GM18870 (cell line): ENCODE measurements at regions not wholly inside any gene's neighbourhood (a gene's known extent, or its start where the extent isn't known, plus 50 kb on each side); places are given as distances from the start of the nearest gene placed in this dataset.

Experiments
- ATAC-seq: cut with Tn5 transposase; IDR thresholded peaks from one replicate; pipeline ENCODE4 v1.9.1; 2021; ENCODE audit warnings: moderate library complexity; ENCODE audit not compliant: unreplicated experiment

DNA sequence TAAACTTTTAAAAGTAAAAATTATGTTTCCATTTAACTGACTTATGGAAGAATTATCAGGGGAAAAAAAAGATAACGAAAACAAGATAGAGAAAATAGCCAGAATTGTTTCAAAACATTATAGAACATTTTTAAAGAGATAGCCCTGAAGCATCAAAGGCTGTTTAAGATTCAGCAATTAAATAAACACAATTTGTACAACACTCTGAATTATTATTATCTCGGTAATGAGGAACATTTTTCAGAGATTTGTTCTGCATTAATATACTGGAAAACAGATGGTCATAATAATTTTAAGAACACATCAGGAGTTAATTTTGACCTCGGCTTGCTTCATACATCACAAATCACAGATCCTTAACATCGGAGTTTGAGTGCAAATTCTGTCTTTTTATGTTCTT lies 643.8 kb downstream of the SORCS1 start:
- no peak for ATAC-seq

DNA sequence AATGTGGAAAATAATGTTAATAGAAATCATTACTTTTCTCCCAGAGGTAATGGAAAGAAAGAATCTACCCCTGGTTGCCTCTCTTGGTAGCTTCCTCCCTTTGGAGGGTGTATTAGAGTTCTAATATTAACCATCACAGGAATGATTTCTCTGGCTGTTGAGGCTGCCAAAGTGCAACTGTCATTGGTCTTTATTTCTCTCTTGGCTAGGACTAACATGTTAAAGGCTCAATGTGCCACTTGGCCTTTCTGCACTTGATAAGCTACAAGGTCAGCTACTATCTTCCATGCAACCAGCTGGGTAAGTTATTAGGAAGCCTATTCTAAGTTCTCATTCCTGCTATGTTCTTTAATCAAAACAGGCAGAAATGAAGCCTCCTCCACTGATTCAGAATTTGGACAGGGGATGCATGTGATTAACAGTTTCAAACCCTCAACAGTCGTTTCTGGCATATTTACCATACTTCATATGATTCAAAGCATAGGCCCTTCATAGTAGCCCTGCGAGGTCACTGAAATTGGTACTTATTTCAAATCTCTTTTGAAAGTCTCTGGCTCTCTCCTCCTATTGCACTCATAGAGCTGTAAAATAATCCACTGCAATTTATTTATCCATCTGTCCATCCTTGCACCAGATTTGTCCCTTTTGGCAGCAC lies 645.0 kb downstream of the SORCS1 start:
- ATAC-seq: no peak

DNA sequence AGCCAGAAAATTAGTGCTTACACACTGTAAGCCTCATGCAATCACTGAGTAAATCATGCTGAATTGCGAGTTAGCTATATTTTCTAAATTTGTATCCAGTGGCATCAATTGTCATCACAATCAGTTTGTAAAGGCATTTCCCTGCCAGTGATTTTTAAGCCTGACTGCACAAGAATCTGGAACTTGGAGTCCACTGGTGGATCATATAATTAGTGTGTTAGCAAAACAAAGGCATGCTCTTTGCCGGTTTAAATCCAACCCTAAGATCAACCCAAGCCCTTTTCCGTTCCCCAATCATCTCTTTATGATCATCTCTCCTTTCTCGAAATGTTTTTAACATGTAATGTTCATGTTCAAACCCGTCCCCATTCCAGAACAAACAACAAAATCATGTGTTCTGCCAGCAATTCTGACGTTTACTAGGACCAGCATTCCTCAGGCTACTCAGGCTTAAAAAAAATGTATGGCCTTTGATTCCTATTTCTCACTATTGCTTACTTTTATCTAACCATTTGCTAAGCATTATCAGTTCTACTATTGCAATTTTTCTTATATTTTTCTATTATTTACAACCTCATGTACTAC lies 649.2 kb downstream of the SORCS1 start:
- no peak for ATAC-seq

DNA sequence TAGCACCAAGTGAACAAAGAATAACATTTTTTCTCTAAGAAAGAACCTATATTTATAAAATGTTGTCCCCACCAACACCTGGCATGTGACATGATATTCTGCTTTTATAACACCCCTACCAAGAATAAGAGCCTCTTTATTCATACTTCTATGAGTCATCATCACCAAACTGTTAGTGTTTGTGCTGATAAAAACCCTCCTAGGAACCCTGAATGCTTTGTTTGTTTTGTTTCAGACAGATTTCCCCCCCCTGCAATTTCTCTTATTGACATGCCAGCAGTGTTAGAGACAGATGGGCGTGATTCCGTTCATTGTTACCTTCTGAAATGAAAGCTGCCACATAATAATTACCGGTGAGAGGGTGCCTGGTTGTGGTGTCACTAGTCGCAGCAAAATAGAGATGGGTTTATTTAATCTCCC lies 651.1 kb downstream of the SORCS1 start:
- ATAC-seq: no peak

DNA sequence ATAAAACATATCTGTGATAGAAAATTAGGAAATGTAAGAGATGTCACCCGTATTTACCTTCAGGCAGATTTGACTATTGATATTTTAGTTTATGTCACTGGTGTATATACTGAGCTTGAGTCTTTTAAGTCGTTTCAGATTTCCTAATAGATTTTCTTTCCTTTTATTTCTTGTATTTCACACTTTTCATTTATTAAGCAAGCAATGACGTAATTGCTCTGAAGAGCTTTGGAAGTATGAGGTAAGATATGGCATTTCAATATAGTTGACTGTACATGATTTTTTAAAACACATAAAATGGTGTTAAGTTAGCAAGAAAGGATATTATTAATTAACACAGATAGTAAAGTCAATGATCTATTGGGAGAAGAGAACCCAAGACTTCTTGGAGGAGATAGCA lies 652.6 kb downstream of the SORCS1 start:
- ATAC-seq: no peak

DNA sequence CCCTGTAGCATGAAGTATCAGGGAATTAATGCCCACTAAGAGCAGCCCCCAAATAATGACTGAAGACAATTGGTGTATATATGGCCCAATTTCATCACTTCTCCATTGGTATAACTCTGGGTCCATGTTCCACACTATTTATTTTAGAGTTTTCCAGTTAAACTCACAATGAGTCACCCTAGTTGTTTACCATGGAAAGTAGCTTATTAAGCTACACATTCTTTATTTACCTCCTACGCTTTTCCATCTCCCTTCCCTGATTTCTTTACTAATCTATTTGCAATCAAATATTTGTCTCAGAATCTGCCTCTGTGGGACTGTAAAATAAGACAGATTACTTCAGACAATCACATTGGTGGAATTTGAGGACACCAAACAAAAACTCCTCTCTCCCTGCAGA lies 655.6 kb downstream of the SORCS1 start:
- no peak for ATAC-seq

DNA sequence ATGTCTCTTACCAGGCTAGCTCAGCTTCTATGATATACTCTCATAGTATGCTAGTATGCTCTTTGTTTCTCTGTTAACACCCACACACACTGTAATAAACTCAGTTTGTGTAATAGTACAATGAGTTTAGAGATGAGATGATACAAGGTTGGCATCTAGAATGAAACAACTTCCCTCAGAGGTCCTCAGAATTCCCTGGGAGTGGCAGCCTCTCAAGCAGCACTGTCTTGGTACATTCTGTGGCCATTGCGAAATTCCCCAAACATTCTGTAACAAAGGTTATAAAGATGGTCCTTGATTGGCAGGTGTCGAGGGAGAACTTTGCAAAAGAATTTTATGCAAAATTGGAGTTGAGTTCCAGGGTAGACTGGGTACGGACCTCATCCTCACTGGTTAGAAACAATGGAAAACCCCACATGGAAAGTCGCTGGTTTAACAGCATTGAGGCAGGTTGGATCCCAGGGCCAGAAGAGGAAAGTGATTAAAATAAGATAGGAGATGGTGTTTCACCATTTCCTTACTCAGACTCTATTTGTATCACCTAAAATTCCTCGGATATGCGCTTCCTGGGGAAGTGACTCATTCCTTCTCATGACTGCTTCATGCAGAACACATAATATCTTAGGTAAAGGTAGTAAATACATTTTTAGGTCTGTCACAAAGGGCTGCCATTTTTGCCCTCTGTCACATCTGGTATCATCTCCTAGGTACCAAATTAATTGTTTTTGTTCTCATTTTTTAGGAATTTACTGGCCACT lies 657.8 kb downstream of the SORCS1 start:
- no peak for ATAC-seq

DNA sequence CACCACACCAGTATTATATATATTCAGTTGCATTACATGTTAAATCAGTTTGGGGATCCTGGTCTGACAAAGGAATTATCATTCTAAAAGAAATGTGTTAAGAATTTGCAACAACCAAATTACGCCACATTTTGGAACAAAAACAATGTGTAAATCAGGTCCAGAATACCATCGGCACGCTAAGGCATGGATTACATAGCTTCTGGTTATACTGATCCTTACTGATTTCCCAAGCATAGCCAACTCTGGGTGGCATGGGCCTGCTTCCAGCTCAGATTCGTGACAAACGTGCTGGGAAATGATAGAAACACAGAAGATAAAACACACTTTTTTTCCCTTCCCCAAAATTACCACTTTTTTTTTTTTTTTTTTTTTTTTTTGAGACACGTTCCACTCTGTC lies 660.0 kb downstream of the SORCS1 start:
- ATAC-seq: no peak

DNA sequence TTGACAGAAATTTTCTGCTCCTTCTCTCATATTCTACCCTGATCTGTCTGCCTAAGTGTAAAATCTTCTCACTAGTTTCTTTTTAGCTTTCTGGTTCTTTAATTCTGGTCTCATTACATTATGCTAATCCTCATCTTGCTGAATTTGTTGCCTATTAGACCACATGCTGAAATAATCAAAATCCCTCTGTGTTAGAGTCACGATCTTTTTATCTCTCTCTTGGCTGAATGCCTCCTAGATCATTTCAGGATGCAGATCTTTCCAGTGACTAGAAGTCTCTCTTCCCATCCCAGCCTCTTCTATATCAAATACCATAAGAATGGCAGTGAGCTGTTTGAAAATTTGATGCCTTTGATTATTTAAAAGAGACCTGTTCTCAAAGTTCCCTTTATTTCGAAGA lies 661.9 kb downstream of the SORCS1 start:
- ATAC-seq: no peak

DNA sequence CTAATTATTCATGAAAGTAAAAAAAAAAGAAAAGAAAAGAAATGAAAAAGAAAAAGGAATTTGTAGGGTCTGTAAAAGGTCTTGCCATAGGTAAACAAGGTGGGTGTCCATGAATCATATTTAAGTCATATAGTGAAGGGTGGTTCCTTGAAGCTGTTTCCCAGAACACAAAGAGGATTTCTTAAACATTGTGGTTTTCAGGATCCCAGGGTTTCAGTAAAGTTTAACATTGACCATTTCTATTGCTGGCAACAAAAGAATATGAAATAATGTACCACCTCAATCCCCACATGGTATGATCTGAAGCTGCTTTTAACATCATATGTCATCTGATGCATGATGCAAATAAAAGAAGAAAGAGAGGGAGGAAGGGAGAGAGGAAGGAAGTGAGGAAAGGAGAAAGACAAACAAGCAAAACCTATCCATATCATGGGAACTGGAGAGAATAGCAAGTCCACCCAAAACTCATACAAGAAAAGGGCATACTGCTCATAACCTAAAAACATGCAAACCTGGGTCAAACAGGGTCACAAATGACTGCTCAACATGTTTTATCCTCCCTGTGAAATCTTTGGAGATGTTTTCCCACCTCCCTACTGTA lies 663.5 kb downstream of the SORCS1 start:
- no peak for ATAC-seq

DNA sequence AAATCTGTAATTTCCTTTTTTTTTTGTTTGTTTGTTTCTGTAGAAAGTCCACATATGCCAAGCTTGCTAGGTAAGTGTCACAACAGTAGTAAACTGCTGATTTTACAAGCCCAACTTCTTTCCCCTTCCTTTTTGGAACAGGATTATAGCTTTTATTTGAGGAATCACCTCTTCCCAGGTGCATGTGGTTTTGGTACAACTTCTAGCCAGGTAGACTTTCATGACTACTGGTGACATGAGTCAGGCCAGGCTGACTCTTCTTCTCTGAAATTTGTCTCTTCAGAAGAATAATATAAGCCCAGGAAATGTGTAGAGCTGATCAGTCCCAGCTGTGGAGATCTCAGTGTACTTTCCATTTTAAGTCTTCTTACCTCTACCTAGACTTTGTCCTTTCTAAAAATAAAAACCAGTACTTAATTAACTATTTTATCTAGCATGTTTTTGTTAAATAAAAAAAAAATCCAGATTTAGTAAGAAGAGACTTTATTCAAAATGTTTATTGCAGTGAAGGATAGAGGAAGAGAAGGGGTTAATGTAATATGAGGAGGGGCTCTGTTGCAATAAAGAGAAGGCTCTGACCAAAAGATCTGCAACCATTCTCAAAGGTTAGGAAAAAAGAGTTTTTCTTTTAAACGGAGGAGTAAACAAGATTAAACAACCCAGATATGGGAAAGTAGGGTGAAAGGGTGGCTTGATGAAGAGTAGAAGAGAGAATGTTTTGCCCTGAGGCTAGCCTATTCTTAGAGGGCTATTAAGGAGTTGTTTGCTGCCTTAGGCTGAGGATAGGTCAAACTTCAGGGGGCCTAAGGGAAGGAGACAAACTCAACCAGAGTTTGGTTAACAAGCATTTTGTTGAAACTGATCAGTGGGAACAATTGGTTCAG lies 664.2 kb downstream of the SORCS1 start:
- no peak for ATAC-seq

DNA sequence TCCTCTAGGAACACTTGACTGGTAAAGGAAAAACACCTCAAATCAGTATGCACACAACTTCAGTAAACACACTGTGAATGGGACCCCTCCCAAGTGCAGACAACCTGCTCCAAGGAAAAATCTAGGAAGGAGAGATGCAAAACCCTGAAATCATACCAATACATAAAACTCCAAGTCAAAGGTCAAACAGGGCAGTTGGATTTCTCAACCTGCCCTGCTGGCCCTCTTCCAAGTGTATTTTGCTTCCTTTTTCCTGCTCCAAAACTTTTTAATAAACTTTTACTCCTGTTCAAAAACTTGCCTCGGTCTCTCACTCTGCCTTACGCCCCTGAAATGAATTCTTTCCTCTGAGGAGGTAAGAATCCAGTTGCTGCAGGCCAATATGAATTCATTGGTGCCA lies 665.1 kb downstream of the SORCS1 start:
- ATAC-seq: no peak

DNA sequence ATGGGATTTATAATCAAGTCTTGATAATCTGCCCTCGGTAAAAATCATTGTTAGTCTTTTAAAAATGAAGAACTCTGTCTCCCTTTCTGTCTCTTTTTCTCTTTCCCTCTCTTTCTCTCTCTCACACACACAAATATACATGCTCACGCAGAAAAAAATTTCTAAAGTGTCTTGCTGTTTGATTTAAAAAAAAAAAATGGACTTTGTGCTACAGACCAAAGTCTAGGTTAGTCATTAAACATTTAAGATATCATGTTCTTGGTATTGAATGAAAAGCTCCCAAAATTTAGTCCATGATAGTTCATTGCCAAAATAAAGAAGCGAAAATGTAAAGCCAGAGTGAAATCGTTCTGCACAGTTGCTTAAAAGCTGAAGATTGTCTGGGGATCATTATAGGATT lies 665.8 kb downstream of the SORCS1 start:
- no peak for ATAC-seq

DNA sequence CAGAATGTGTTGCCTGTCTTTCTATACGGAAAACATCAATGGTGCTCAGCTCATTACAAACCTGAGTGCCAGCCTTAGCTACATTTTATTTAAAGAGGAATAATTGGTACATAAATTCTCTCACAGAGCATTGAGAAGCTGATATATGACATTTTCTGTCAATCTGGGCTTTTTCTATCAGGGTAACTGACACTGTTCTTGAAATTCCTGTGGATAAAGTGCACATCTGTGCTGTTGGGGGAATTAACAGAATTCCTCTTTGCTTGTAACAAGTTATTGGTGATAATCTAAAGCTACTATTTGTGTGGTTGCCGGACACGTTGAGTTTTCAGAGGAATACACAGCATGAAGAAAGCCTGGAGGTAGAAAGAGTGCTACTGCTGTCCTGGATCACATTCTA lies 668.6 kb downstream of the SORCS1 start:
- ATAC-seq: no peak

DNA sequence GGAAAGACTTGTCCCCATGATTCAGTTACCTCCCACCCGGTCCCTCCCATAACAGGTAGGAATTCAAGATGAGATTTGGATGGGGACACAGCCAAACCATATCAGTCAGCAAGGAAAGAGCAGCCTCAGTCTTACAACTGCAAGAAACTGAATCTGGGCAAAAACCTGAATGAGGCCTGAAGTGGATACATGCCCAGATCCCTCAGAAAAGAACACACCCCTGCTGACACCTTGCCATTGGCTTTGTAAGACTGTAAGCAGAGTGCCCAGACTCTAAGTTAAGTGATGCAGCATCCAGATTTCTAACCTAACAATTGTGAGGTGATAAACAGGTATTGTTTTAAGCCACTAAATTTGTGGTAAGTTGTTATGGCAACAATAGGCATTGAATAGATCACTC lies 670.8 kb downstream of the SORCS1 start:
- no peak for ATAC-seq

DNA sequence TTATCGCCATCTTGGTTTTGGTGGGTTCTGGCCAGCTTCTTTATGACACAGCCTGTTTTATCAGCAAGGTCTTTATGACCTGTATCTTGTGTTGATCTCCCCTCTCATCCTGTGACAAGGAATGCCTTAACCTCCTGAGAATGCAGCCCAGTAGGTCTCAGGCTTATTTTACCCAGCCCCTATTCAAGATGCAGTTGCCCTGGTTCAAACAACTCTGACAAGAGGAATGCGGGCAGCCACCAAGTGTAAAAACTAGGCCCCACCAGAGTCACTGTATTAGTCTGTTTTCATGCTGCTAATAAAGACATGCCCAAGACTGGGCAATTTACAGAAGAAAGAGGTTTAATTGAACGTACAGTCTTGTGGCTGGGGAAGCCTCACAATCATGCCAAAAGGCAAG lies 671.3 kb downstream of the SORCS1 start:
- ATAC-seq: no peak

DNA sequence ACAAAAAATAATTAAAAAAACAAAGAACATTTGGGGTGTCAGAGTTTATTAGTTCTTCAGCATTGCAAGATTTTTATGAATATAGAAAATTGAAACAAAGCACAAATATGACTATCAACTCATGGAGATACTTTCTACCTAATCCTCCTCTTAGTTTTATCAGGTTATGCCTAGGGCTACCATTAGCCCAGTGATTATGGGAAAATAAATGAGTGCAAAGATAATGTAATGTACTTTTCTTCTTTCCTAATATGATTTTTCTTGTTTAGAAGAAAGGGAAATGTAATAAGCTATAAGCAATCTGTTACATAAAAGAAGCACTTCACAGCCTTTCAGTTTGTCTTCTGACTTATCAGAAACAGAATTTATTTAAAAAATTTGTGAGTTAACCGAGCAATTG lies 676.8 kb downstream of the SORCS1 start:
- no peak for ATAC-seq

DNA sequence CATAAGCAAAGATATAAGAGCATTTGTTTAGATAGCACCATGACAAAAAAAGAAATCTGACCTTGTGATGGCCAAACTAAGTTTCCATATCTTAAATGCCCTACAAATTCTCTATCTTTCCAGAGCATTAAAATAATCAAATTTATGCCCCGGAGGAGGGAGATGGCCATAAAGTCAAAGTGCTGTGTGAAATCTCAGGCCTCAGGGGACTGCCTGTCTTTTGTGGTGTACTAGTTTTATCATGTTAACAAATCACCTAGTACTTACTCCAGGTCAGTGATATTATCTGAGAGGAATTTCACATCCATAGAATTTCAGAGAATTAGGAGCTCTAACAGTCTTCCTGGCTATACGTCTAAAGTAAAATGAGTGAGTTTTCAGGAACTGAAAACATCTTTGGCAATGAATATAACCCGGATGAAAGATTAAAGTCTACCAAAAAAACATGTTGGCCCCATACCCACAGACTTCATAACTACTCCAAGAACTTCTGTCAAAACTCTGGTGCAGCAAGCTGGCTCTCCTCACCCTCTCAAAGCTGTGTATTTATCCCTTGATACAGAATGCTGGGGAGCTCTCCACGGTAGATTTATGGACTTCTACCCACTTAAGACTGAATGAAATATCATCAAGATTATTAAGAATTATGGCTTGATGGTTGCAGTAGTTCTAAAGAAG lies 682.8 kb downstream of the SORCS1 start:
- no peak for ATAC-seq

DNA sequence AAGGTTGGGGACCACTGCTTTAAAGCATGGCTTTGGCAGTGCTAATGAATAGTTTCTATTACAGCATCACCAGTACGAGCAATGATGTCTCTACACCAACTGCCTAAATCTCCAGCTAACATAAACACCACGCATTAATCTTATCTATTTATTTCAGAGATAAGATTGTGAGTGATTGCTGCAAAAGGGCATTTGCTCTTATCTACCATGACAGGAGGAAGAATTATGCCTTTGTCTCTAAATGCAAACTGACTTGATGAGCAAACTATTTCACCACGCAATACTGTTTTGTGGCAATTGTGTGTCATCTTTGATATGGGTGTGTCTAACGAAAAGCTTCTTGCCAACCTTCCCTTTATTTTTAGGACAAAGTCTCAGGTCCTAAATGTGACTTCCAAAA lies 684.9 kb downstream of the SORCS1 start:
- ATAC-seq: no peak

DNA sequence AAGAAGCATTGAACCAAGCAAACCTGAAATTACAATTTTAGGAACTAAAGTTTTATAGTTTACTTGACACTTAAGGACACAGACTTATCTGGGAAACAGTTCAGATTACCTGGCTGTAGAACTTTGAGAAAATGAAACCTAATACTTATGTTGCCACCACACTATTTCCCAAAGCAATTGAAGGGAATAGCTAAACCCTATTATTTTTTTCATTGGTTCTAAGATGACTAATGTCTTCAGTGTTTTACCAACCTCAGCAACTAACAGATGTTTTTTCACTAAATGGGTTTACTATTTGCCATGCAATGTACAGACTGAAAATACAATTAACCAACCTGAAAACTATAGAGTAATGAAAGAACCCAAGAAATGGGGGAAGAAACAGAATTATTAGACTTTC lies 689.6 kb downstream of the SORCS1 start:
- ATAC-seq: no peak
